Activated gamma-delta T cell treated with anti-CD3 and anti-CD28 coated beads, Interleukin-2, amount 50 U/mL, for 16 hours (primary cell): ENCODE measurements at regions not wholly inside any gene's neighbourhood (a gene's known extent, or its start where the extent isn't known, plus 50 kb on each side); places are given as distances from the start of the nearest gene placed in this dataset.

Source experiments
- DNase-seq: peaks from one replicate; pipeline ENCODE4 v3.0.0-alpha.2; 2020; ENCODE audit warnings: low read depth

- DNase-seq = no peak
Measured at GRCh38 chr6:14187406-14187805, 69.8 kb downstream of the CD83 start.

GRCh38 chr6:14189074-14189473 lies 71.5 kb downstream of the CD83 start:
- DNase-seq = no peak

DNA sequence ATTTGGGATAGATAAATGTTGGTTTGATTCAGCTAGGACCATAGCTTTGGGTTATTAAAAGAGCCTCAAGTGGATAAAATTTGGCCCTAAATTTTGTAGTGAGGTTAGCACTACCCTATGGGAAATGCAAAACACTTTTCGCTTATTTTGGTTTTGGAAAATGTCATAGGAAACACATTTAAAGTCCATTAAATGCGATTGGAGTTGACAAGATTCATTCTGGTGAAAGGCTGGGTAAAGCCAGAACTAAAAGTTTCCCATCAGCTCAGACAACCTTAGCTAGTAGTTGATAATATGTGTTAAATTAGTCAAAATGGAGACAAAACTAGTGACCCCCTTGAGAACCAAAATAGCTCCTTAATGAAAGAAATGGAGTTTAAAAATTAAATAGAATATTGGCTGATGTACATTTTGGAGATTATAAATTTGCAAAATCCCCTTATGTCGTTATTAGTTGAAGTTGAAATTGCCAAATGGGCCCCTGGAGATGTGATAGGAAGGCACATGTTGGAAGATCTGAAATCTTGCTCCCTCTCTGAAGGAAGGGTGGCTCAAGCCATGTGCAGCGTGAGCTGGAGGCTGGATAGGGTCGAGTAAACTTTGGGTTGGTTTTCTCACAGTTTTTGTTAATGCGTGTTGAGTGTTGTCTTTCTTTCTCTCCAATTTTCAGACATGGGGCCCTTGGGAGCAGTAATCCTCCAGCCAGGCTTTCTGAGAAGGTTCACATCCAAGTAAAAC lies 72.8 kb downstream of the CD83 start:
- no peak for DNase-seq

- no peak for DNase-seq
Measured at GRCh38 chr6:14190929-14191224, 73.3 kb downstream of the CD83 start.

DNA sequence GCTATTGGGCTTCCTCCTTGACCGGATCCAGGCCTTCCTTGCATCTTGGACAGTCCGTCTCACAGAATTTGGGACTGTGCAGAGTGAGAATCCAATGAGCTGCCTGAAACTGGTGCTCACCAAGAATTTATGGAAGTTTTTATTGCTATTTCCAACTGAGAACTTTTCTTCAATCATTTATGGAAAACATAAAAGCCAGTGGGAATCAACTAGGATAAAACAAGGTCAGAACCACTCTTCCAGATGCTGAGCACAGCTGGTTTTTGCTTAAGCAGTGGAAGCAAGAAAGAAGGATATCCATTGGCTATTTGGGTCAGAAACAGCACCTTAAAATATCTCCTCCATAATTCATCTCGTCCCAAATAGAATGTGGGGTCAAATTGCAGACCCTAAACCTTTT lies 74.2 kb downstream of the CD83 start:
- DNase-seq = no peak

DNA sequence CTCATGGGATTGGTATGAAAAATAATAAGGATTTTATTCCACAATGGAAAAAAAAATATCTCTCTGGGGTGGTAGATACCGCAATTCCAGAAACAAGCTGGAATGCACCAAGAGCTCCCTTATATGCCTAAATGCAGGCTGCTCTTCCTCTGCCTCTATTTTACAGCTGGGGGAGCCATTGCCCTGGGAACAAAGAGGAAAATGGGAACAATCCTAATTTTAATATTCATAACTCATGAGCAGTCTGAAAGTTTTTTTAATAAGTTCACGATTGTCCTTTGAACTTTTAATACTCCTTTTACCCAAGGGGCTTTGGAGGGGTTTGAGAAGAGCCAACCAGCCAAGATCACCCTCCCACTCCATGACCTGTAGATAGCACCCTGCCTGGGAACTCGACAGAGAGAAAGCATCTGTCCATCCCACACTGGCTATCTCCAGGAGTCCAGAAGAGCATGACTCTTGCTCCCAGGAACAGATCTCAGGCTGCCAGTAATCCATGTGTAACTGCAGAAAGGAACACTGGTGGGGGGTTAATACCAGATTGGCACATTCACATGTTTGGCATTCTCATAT lies 74.7 kb downstream of the CD83 start:
- DNase-seq = no peak

DNA sequence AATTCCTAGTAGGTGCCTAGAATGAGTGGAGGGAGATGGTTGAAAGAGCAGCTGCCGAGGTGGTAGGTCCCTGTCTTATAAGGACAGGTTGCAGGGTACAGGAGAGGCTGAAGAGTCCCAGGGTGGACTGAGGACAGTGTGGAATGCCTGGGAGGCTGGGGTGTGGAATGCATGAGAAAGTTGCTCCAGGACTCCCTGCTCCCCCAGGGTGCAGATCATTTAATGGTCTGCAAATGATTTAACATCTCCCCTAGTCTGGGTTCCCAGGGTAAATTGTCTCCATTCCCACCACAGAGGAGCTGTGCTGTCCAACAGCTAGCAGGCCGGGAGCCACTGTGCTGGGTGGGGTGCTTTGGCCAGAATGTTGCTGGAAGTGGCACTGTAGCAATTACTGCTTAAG lies 76.0 kb downstream of the CD83 start:
- no peak for DNase-seq

GRCh38 chr6:14194483-14194882 lies 76.9 kb downstream of the CD83 start:
- DNase-seq = no peak

DNA sequence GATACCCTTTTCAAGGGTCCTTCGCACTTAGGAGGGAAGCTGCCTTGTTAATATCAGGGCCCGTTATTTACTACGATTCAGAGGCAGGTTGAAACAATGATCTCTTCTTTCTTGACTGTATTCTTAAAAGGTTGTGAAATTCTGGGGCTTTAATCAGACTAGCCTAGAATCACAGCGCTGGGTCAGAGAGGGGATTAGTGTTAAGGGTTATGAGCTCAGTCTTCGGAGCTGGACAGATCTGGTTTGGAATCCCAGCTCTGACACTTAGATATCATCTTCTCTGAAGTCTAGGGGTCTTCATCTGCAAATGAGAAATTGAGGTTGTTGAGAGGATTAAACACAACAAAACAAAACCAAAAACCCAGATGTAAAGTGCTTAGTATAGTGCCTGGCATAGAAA lies 77.4 kb downstream of the CD83 start:
- no peak for DNase-seq

DNA sequence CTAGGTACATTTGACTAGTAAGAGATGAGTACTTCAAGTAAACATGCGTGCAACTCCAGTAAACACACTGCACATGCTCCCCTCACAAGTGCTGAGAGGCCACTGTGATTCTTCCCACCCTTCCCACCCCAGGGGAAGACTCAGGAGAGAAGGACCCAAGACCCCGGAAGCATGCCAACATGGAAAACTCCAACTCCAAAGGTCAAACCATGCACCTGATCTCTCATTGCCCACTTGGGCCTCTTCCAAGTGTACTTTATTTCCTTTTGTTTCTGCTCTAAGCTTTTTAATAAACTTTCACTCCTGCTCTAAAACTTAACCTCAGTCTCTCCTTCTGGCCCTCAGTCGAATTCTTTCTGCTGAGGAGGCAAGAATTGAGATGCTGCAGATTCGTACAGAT lies 78.5 kb downstream of the CD83 start:
- no peak for DNase-seq

GRCh38 chr6:14197118-14197517 lies 79.5 kb downstream of the CD83 start:
- DNase-seq = no peak

DNA sequence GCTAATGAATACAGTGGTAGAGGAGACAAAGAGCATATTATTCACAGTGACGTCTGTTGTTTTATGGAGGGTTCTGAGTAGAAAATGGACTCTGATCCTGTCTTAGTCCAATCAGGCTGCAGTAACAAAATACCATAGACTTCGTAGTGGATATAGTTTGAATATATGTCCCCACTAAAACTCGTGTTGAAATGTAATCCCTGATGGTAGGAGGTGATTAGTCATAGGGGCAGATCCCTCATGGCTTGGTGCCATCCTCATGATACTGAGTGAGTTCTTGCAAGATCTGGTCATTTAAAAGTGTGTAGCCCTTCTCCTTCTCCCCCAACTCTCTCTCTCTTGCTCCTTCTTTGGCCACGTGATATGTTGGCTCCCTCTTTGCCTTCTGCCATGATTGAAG lies 82.5 kb downstream of the CD83 start:
- no peak for DNase-seq

- no peak for DNase-seq
Measured at GRCh38 chr6:14202947-14203346, 85.4 kb downstream of the CD83 start.

- DNase-seq = no peak
Measured at GRCh38 chr6:14206391-14206790, 88.8 kb downstream of the CD83 start.

- no peak for DNase-seq
Measured at GRCh38 chr6:14207448-14207847, 89.9 kb downstream of the CD83 start.

DNA sequence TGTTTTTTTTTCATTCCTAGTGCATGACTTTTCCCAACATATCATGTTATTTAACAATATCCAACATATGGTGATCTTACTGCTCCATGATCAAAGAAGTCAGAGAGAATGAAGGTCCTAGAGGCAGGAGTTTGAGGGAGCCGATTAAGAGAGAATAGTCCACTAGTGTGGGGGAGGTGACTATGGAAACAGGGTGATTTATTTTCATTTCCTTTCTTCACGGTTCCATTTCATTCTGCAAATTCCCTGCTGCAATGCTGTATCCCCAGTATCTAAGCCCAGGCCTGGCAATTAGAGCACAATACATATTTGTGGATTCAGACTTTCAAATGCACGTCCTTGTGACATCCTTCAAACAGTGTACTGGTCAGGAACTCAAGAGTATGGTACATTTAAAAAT lies 91.4 kb downstream of the CD83 start:
- no peak for DNase-seq

DNA sequence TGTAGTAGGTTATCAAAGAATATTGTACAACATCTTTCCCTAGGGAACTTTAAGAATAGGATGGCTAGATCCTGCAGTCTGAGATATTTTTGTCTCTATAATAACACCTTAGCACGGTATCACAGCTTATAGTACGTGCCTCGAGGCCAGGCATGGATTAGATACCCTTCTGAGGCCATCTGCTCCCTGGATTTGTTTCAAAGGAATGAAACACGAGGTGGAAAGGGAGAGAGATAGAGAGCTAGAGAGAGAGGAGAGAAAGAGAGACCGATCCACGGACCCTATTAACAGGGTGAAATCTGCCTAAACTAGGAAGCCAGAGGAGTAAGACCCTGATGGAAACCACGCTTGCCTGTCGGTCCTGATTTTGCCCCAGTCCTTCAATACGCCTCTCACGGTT lies 92.5 kb downstream of the CD83 start:
- no peak for DNase-seq

DNA sequence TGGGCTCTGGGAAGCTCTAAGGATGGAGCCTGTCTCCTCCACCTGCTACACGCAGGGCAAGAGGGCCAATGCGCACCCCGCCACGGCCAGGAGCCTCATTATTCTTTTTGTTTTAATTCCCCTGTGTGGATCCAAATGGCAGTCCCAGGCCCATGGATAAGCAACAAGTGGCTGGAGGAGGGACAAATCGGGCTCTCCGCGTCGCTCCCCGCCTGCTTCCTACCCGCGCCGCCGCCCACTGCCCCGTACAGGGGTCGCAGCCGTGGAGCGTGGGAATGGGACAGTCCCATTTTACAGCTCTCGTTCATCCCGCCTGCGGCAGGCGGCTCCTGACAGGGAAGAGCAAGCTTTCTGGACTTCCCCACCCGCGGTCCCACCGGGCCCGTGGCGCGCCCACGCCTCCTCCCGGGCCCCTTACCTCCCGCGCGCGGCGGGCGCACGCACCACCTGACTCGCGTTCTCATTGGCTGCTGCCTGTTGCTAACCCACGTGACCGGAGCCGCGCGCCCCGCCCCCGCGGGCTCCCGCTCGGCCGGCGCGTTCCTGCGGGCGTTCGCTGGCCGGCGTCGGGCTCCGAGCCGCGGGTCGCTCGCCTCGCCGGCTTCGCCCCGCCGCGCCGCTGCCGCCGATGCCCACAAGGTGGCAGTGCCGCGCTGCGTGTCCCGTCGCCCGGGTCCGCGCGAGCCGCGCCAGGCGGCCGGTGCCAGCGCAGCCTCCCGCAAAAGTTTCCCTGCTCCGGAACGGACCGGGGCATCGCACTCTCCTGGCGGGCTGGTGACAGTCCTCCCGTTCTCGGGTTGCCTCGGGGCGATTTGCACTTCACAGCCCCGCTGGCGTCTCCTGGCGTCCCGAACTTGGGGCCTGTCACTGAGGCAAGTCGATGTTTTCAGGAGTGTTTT lies 93.3 kb downstream of the CD83 start:
- DNase-seq = peak; percentile 81

DNA sequence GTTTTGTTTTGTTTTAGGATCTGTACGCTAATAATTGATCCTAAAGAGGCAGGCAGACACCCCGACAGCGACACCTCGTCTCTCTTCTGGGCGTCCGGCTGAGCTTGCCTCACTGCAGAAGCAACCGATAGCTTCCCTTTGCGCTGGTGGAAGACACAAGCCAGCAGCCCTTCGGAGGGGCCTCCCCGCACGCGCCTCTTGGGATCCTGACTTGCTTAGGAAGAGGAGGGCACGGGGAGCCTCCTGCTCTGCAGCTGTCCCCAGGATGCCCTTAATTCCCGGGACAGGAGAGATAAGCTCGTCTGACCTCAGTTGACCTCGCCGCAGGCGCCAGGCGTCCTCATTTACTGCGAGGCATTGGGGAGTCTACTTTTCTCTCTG lies 94.0 kb downstream of the CD83 start:
- DNase-seq = peak; percentile 1

DNA sequence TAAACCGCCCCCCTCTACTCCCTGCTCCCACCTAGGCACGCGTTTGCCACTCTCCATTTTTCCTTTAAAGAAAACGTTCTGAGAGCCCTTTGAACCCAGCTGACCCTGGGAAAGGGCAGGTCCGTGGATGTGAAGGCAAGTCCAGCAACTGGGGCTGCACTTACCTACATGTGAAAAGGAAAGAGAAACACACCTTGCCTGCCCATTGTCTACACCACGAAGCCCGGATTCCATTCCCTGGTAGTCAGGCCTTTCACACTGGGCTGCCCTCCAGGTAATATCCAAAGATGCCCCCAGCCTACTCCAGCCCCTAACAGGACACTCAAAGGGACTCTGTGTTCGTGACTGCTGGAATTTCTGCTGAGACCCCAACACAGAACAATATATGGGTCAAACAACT lies 94.4 kb downstream of the CD83 start:
- DNase-seq = no peak

- DNase-seq = no peak
Measured at GRCh38 chr6:14212632-14213031, 95.1 kb downstream of the CD83 start.

DNA sequence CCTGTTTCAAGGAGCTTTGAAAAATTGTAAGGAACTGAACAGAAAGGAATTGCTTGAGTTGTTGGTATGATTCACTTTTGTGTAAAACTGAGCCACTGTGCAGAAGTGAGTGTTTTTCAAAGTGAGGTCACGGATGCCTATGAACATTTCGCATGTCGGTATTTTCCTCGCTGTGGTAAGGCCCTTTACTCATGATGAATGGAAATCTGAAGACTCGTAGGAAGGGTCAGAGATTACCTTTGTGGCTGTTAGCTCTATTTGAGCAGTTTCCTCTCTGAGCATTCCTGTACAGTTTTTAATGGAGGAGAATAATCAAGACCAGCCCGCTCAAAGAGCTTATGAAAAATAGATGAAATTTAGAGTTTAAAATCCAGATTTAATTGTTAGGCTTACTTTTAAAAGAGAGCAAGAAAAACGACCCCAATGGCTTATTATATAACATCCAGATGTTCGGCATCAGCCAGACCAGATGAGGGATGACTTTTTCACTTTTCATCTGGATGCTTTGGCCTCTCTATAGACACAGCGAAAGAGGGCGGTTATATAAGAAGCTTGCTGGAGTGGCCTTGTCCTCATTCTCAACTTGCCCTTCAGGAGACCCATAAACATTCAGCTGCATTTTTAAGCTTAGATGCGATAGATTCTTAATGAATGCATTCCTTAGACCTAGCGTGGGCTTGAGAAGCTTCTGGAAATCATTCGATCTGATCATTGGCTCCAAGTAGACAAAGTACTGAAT lies 99.5 kb downstream of the CD83 start:
- DNase-seq = no peak
